ENCODE measurements at regions not wholly inside any gene's neighbourhood (a gene's known extent, or its start where the extent isn't known, plus 50 kb on each side); places are given as distances from the start of the nearest gene placed in this dataset.

DNA sequence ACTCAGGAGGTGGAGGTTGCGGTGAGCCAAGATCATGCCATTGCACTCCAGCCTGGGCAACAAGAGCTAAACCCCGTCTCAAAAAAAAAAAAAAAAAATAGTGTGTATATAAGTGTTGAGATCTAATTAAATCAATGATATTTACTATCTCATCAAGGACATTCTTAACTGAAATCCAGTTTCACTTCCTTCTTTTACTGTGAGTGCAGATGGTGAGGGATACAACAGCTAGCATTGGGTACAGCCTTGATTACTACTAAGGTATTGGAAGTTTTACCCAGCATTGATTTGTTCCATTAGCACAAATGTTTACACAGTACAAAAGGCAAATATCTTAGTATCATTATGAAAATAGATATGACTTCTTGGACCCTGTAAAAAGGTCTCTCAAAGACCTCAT is 546.6 kb downstream of the KCTD12 start:
- TF ChIP-seq, protein P1, sequence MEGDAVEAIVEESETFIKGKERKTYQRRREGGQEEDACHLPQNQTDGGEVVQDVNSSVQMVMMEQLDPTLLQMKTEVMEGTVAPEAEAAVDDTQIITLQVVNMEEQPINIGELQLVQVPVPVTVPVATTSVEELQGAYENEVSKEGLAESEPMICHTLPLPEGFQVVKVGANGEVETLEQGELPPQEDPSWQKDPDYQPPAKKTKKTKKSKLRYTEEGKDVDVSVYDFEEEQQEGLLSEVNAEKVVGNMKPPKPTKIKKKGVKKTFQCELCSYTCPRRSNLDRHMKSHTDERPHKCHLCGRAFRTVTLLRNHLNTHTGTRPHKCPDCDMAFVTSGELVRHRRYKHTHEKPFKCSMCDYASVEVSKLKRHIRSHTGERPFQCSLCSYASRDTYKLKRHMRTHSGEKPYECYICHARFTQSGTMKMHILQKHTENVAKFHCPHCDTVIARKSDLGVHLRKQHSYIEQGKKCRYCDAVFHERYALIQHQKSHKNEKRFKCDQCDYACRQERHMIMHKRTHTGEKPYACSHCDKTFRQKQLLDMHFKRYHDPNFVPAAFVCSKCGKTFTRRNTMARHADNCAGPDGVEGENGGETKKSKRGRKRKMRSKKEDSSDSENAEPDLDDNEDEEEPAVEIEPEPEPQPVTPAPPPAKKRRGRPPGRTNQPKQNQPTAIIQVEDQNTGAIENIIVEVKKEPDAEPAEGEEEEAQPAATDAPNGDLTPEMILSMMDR (conservative IDR thresholded peaks at IDR 0.05; ENCODE audit: low read depth, low read length), result no peak
- TF ChIP-seq EZH2 (IDR thresholded peaks at IDR 0.05; ENCODE audit: borderline replicate concordance, low read depth, low read length, poor library complexity, severe bottlenecking), result no peak

Data from A673 (cell line).